HEK293T (cell line): ENCODE measurements at regions not wholly inside any gene's neighbourhood (a gene's known extent, or its start where the extent isn't known, plus 50 kb on each side); places are given as distances from the start of the nearest gene placed in this dataset.

Source experiments
- BHLHE40 ChIP-seq: fragments of 450-650 bp; IDR thresholded peaks from 2 replicates; pipeline ENCODE4 v1.6.1; 2016; ENCODE audit warnings: mild to moderate bottlenecking, moderate library complexity, borderline replicate concordance
- ELF4 ChIP-seq: fragments of 450-650 bp; IDR thresholded peaks from 2 replicates; pipeline ENCODE4 v1.6.1; 2017; ENCODE audit warnings: antibody characterized with exemption
- FOXA1 ChIP-seq: fragments of 450-650 bp; IDR thresholded peaks from 2 replicates; pipeline ENCODE4 v1.6.1; 2016; ENCODE audit warnings: mild to moderate bottlenecking
- FOXK2 ChIP-seq: fragments of 450-650 bp; IDR thresholded peaks from 2 replicates; pipeline ENCODE4 v1.6.1; 2016; ENCODE audit warnings: mild to moderate bottlenecking
- FOXM1 ChIP-seq: fragments of 450-650 bp; IDR thresholded peaks from 2 replicates; pipeline ENCODE4 v1.6.1; 2017; ENCODE audit warnings: mild to moderate bottlenecking, borderline replicate concordance
- HDGF ChIP-seq: fragments of 450-650 bp; IDR thresholded peaks from 2 replicates; pipeline ENCODE4 v1.6.1; 2017; ENCODE audit warnings: antibody characterized with exemption, borderline replicate concordance
- L3MBTL2 ChIP-seq: fragments of 450-650 bp; conservative IDR thresholded peaks from 2 replicates; pipeline ENCODE4 v1.6.1; 2016; ENCODE audit warnings: mild to moderate bottlenecking
- LEF1 ChIP-seq: fragments of 450-650 bp; IDR thresholded peaks from 2 replicates; pipeline ENCODE4 v1.6.1; 2017; ENCODE audit warnings: mild to moderate bottlenecking, borderline replicate concordance
- NFRKB ChIP-seq: fragments of 450-650 bp; IDR thresholded peaks from 2 replicates; pipeline ENCODE4 v1.6.1; 2016; ENCODE audit warnings: mild to moderate bottlenecking, moderate library complexity
- SP1 ChIP-seq: fragments of 450-650 bp; IDR thresholded peaks from 2 replicates; pipeline ENCODE4 v1.6.1; 2017
- SUZ12 ChIP-seq: fragments of 450-650 bp; IDR thresholded peaks from 2 replicates; pipeline ENCODE4 v1.6.1; 2016; ENCODE audit warnings: mild to moderate bottlenecking
- TARDBP ChIP-seq: fragments of 450-650 bp; IDR thresholded peaks from 2 replicates; pipeline ENCODE4 v1.6.1; 2016
- ZNF384 ChIP-seq: fragments of 450-650 bp; IDR thresholded peaks from 2 replicates; pipeline ENCODE4 v1.6.1; 2016
- TF ChIP-seq, protein P1 (sequence below): fragments of 450-650 bp; IDR thresholded peaks from 2 replicates; pipeline ENCODE4 v1.6.1; 2016

DNA sequence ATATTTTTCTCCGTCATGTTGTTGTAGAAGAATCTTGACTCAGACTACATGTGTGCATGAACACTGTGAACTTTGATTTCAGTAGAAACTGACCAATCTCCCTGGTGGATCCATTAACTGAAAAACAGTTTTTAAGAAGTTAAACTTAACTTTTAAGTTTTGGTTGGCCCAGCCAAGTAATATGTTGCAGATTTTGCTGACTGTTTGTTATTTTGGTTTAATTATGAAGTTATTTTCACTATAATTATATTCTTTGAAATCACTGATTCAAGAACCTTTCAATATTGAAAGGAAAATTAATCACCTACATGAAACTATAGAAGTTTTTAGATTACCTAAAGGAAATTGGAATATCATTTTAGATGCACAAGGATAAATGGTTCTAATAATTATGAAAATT lies 373.6 kb upstream of the COX7C start:
- TF ChIP-seq SUZ12 (no peak), L3MBTL2 (no peak), SP1 (no peak), BHLHE40 (no peak), FOXM1 (no peak), TARDBP (no peak), FOXA1 (no peak), LEF1 (no peak), ZNF384 (no peak), NFRKB (no peak), FOXK2 (no peak), HDGF (no peak), ELF4 (no peak)
- TF ChIP-seq, protein P1, sequence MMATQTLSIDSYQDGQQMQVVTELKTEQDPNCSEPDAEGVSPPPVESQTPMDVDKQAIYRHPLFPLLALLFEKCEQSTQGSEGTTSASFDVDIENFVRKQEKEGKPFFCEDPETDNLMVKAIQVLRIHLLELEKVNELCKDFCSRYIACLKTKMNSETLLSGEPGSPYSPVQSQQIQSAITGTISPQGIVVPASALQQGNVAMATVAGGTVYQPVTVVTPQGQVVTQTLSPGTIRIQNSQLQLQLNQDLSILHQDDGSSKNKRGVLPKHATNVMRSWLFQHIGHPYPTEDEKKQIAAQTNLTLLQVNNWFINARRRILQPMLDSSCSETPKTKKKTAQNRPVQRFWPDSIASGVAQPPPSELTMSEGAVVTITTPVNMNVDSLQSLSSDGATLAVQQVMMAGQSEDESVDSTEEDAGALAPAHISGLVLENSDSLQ: no peak
